ENCODE measurements at regions not wholly inside any gene's neighbourhood (a gene's known extent, or its start where the extent isn't known, plus 50 kb on each side); places are given as distances from the start of the nearest gene placed in this dataset.

- TF ChIP-seq CTCF (IDR thresholded peaks at IDR 0.05), result no peak
- no peak for TF ChIP-seq POLR2A (IDR thresholded peaks at IDR 0.05)
Observed at GRCh38 chr4:177789610-177790009, 347.4 kb upstream of the AGA start.
